NCI-H226 (cell line): ENCODE measurements at regions not wholly inside any gene's neighbourhood (a gene's known extent, or its start where the extent isn't known, plus 50 kb on each side); places are given as distances from the start of the nearest gene placed in this dataset.
"Not testable (repeated sequence)": the region's sequence is repeated elsewhere in the genome, so short reads cannot be mapped to it uniquely, and the experiment has no call there.

Experiments
- DNase-seq: peaks from one replicate; pipeline ENCODE4 v3.0.0-alpha.2; 2015

DNA sequence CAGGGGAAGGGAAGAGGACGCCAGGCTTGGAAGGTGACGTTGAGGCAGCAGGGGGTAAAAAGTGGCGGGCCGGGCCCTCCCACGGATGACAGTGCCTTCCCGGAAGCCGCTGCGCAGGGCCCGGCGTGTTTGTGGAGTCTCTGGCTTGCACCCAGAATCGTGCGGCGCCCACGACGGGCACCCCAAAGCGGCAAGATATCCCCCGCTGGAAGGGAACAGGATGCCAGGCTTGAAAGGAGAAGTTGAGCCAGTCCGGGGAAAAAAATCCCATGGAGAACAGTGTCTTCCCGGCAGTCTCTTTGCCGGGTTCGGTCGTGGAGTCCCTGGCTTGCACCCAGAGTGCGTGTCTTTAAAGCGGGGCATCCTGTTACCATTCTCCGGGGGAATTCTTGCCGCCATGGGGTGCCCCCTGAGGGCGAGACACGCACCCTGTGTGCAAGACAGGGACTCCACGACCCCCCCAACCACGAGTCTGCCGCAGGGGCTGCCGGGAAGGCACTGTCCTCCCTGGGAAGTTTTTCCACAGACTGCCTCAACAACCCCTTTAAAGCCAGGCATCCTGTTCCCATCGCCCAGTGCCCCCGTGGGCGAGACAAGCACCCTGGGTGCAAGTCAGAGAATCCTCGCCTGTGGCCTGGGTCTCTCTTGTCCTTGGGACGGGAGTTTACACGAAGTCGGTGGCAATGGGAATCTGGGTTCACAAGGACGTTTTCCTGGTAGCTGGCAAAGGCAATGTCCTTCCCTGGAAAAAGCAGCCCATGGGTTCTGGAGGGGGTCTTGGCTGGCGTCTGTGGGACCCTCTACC, 156.1 kb upstream of the ALG10B start:
- DNase-seq, result no peak

DNA sequence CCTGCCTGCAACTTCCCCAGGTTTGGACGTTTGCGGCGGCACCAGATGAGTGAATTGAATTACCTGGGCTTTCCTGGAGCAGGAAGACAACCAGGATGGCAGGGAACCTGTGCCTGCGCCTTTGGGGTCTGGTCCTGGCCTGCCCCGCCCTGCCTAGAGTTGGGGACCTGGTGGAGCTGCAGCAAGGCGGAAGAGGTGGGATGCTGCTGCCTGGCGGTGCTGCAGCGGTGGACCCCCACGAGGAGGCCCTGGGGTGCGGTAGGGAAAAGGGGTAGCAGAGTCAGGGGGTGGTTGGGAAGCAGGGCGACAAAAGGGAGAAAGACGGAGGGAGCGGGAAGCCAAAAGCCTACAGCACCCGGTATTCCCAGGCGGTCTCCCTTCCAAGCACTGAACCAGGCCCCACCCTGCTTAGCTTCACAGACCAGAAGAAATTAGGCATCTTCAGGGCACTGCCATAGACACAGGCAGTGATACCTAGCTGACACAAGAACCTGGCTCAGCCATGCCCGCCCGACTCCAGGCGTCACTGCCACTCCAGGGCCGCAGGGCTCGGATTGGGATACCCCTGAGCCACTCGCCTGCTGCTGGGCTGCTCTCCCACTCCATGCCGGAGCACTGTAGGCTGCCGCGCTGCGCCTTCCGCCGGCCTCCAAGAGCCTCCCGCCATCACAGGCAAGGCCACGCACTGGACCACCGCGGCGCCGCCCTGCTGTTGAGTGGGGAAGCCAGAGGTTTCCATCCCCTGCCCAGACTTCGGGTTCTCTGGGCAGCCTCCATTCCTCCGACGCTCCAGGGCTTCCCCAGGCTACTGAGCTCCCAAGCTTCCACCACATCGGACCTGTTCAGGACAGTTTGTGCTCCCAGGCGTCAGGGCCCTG, 155.2 kb upstream of the ALG10B start:
- DNase-seq, result no peak

DNA sequence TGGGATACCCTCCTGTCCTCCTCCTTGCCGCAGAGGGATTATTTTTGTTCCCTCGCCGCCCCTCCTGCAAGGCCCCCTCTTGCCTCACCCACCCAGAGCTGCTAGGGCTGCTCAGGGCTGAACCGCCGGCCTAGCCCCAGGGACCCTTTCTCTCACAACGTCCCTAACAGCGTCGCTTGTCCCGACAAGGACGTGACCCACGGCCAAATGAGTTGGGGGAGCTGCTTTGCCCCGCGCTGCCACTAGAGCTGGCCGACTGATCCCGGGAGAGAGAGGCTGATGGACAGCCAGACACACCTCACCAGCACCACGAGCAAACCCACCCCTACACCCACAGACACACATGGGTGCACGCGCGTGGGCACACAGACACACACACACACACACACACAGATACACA, 154.6 kb upstream of the ALG10B start:
- DNase-seq, result no peak

DNA sequence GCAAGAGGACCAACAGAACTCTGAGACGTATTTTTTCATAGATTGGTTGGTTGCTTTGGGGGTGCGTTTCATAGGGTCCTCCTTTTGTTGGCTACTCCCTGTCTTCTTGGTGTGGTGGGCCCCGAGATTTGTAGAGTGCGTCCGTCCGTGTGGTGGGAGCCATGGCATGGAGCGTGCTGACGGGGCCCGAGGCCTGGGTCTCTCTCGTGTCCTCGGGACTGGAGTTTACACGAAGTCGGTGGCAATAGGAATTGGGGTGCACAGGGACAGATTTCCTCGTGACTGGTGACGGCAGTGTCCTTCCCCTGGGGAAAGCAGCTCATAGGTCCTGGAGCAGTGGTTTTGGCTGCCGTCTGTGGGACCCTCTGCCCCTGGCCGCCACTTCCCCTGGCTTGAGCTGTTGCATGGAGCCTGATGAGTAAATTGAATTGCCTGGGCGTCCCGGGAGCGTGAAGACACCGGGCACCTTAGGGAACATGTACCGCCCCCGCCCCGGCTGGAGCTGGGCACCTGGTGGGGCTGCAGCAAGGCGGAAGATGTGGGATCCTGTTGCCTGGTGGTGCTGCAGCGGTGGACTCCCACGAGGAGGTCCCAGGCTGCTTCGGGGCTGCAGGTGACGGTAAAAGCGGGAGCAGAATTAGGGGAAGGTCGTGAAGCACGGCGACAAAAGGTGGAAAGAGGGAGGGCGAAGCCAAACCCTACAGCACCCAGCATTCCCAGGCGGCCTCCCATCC, 153.7 kb upstream of the ALG10B start:
- no peak for DNase-seq

DNA sequence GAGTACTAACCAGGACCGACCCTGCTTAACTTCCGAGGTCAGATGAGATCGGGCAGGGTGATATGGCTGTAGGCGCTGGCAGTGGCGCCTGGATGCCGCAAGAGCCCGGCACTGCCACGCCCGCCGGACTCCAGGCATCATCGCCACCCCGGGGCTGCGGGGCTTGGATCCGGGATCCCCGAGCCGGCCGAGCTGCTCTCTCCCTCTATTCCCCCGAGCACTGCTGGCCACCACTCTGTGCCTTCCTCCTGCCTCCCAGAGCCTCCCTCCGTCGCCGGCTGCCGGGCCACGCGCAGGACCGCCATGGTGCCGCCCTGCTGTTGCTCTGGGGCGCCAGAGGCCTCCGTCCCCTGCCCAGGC, 153.2 kb upstream of the ALG10B start:
- DNase-seq, result no peak

DNA sequence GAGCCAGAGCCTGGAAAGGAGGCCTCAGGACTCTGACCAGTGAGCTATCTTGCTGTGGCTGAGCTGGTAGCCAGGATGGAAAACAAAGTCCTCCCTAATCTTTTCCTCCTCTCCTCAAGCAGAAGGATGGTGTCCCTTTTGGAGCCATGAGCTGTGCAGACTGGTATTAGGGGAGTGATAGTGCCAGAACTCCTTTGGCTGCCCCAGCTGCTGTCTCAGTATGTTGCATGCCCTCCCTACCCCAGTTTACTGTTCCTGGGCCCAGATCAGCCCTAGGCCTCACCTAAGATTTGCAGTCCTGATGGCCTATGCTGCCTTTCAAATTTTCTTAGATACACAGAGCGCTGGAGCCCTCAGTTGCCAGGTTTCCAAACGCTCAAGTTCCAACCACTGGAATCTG, 150.3 kb upstream of the ALG10B start:
- no peak for DNase-seq

DNA sequence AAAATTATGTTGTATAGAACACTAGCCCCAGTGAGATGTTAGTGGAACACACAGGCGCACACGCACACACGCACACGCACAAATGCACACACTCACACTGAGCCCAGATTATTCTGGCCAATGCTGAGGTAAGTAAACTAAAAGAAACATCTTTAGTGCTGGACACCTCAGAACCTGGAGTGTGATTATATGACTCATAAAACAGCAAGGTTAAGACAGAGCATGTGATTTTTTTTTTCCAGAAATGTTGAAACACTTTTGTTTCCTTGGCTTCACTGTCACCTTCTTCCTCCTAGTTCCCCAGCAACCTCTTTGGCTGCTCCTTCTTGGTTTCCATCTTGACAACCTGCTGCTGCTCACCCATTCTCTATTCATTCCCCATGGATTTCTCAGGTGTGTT, 141.0 kb upstream of the ALG10B start:
- DNase-seq, result no peak

DNA sequence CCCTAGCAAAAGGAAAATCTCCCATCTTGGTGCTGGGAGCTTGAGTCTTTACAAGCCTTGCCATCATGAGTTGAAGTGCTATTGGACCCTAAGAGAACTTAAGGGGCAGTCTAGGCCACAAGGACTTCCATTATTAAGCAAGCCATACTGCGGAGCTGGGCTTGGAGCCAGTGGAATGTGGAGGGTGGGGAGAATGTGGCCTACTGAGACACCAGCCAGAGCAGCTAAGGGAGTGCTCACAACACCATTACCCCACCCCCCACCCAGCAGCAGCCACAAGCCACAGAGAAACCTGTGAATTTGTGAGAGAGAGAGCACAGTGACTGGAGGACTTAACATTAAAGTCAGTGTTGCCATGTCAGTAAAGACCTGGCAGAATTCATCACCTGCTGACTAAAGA, 133.0 kb upstream of the ALG10B start:
- not testable (repeated sequence) for DNase-seq

DNA sequence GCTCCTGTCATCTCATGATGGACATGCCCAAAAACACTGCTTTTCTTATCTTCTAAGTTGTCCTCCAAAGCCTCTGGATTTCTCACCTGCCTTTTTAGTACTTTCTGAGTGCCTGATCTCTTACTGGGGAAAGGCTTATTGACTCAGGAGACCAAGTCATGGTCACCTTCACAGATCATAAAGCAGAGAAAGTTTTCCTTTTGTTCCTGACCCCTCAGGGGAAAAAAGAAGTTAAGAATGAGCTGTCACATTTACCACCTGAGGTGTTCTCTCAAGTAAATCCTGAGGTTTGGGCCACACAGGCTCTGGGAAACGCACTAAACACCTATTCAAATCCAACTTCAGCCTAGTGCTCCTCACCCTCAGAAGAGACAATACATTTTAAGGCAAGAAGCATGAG, 119.3 kb upstream of the ALG10B start:
- DNase-seq, result not testable (repeated sequence)

DNA sequence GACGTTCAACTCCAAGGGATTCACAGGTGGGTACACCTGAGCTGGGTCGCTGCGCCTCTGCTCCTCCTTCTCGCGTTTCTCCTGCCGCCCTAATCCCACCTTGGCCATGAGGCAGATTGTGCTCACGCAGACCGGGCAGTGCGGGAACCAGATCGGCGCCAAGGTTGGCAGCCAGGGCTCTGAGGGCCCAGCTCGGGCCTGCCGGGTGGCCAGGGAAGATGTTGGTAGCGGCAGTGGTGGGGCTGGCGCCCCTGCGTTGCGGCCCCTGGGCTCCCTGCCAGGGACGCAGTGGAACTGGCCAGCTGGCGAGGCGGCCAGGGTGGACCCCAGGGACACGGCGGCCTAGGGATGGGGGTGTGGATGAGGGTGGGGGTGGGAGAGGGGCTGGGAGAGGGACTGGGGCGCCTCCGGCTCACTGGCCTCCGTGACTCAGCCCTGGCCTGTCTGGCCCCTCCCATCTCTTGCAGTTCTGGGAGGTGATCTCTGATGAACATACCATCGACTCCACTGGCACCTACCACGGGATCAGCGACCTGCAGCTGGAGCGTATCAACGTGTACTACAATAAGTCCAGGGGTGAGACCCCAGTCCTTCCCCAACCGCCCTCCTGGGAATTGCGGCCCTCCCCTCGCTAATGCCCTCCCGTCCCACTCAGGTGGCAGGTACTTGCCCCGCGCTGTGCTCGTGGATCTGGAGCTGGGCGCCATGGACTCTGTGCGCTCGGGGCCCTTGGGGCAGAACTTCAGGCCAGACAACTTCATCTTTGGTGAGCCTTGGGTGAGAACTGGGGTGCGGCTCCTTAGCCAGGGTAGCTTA, 114.9 kb upstream of the ALG10B start:
- DNase-seq, result no peak

DNA sequence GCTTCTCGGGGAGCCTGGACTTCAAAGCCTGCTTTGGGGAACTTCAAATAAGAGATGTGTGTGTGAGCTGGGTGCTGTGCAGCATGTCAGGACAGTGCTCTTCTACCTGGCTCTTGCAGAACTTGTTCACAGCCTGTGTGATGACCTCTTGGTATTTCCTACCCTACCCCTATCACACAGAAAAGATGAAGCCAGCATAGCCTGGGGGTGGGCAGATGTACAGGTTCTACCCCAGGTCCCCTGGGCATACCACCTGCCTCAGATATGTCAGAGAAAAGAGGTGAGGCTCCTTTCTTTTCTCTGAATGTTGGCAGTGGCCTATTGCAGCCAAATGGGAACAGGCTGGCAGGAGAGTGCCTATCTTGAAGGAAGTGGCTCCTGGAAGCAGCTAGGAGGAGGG, 111.7 kb upstream of the ALG10B start:
- no peak for DNase-seq

DNA sequence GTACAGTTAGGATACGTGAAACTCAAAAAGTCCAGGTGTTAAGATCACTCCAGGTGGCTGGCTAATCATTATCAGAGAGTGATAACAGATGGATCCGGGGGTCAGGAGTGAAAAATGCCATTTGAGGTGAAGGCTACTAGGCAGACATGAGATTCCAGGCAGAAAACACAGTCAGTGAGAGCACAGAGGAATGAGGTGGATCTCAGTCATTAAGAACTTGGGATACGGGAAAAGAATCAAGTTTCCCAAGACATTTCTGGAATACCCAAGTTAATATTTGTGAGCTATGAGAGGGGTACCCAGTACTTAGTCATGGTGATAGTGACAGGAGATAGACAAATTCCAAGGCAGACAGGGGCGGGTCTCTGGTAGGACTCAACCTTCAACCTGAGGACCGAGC, 94.6 kb upstream of the ALG10B start:
- DNase-seq, result no peak

DNA sequence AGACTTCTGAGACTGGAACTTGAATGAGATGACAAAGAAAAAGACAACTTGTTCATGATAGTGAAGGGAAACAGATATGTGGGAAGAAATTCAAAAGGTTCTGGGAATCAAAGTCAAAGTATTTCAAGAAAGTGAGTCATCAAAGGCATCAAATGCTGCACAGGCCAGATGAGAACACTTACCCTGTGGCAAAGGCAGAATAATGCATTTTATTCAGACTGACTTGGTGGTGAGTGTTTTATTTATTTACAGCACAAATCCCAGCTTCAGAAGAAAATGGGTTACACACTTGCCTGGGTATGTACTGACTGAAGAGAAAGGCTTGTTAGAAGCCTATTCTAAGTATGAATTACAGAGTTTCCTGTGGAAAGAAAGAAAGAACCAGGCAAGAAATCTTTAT, 78.2 kb upstream of the ALG10B start:
- not testable (repeated sequence) for DNase-seq

DNA sequence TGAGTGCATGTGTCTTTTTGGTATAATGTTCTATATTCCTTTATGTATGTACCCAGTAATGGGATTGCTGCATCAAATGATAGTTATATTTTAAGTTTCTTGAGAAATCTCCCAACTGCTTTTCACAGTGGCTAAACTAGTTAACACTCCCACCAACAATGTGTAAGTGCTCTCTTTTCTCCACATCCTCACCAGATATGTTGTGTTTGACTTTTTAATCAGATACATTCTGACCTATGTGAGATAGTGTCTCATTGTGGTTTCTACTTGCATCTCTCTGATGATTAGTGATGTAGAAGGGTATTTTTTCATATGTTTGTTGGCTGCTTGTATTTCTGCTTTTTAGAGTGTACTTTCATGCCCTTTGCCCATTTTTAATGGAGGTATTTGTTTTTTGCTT, 62.8 kb upstream of the ALG10B start:
- DNase-seq, result no peak

DNA sequence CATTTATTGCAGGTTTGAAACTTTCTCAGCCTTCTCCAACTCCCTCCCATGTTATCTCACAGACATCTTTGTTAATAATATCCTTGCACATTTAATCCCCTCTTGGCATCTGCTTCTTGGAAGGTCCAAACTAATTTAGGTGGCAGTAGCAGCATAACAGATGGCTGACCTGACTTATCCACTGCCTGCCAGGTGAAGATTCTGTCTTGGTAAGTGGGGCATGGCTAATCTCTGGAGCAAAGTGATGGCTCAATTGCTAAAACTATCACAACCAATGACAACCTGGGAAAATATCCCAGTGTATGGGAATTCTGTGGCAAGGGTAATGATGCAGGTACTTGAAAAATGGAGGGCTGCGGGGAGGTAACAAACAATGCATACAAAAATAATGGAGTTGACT, 58.2 kb upstream of the ALG10B start:
- no peak for DNase-seq
